BE2C (cell line): ENCODE measurements at regions not wholly inside any gene's neighbourhood (a gene's known extent, or its start where the extent isn't known, plus 50 kb on each side); places are given as distances from the start of the nearest gene placed in this dataset.
A peak's percentile ranks its signal among the peaks of the same experiment; 100 is the strongest.

Source experiments
- DNase-seq: peaks from one replicate; pipeline ENCODE4 v3.0.0-alpha.2; 2020
- H3K27me3 ChIP-seq: fragments of 250-450 bp; sonication (Bioruptor Pico); 2 replicates; pipeline ENCODE4 v1.5.1; 2020; ENCODE audit warnings: mild to moderate bottlenecking
- H3K36me3 ChIP-seq: fragments of 250-450 bp; sonication (Bioruptor Pico); 2 replicates; pipeline ENCODE4 v1.5.1; 2020; ENCODE audit warnings: mild to moderate bottlenecking
- H3K4me1 ChIP-seq: fragments of 250-450 bp; sonication (Bioruptor Pico); 2 replicates; pipeline ENCODE4 v1.5.1; 2020
- H3K4me3 ChIP-seq: 2 replicates; pipeline ENCODE4 v1.5.1; 2011; ENCODE audit warnings: low read depth, low read length
- H3K9me3 ChIP-seq: fragments of 250-450 bp; sonication (Bioruptor Pico); 2 replicates; pipeline ENCODE4 v1.5.1; 2020
- CTCF ChIP-seq: IDR thresholded peaks from 2 replicates; pipeline ENCODE4 v1.5.1; 2012; ENCODE audit warnings: mild to moderate bottlenecking, low read depth, low read length

DNA sequence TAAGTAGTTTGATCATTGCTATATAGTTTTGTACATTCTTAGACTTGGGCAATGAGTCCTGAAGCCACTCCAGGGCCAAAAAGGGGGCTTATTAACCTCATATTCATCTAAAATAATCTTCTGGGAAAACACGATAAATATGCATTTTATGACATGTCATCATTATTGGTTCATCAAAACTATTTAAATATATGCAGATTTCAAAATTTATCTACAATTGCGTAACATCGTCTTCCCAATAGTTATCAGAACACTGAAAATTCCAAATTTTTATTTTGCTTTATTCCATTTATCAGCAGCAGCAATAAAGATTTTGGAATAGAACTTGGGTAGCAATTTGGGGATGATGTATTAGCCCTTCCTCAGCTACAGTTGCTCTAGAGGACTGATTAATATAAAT lies 550.0 kb downstream of the IQCM start:
- H3K4me3 ChIP-seq, result no peak overlapping the region
- no peaks in the 10 kb centered on the region for H3K27me3 ChIP-seq
- no peak for DNase-seq
- no peaks in the 10 kb centered on the region for H3K9me3 ChIP-seq
- H3K4me1 ChIP-seq, result no peaks in the 10 kb centered on the region
- TF ChIP-seq CTCF, result no peak
- H3K36me3 ChIP-seq, result no peaks in the 10 kb centered on the region

GRCh38 chr4:149264093-149264733 lies 551.4 kb downstream of the IQCM start:
- DNase-seq, result peak; percentile 34

GRCh38 chr4:149248191-149248764 lies 567.4 kb downstream of the IQCM start:
- no peaks in the 10 kb centered on the region for H3K4me1 ChIP-seq
- TF ChIP-seq CTCF, result no peak
- no peaks in the 10 kb centered on the region for H3K27me3 ChIP-seq
- no peaks in the 10 kb centered on the region for H3K36me3 ChIP-seq
- no peak for DNase-seq
- H3K9me3 ChIP-seq, result no peaks in the 10 kb centered on the region
- no peak overlapping the region for H3K4me3 ChIP-seq

More at GRCh38 chr4:149264093-149264733, 551.4 kb downstream of the IQCM start:
- H3K4me3 ChIP-seq, result no peak overlapping the region
- H3K4me1 ChIP-seq, result no peaks in the 10 kb centered on the region
- TF ChIP-seq CTCF, result peak; percentile 85
- no peaks in the 10 kb centered on the region for H3K36me3 ChIP-seq
- no peaks in the 10 kb centered on the region for H3K9me3 ChIP-seq
- H3K27me3 ChIP-seq, result no peaks in the 10 kb centered on the region

- TF ChIP-seq CTCF, result no peak
- H3K4me3 ChIP-seq, result no peak overlapping the region
- DNase-seq, result no peak
These were observed 568.5 kb downstream of the IQCM start for GRCh38 chr4:149247164-149247563.

GRCh38 chr4:149245333-149245732 lies 570.3 kb downstream of the IQCM start:
- Histone ChIP-seq H3K36me3 (no peaks in the 10 kb centered on the region), H3K4me1 (no peaks in the 10 kb centered on the region), H3K4me3 (no peak overlapping the region), H3K27me3 (no peaks in the 10 kb centered on the region), H3K9me3 (no peaks in the 10 kb centered on the region)
- no peak for TF ChIP-seq CTCF
- DNase-seq, result no peak

More at GRCh38 chr4:149247164-149247563, 568.5 kb downstream of the IQCM start:
- H3K9me3 ChIP-seq, result no peaks in the 10 kb centered on the region
- no peaks in the 10 kb centered on the region for H3K4me1 ChIP-seq
- H3K36me3 ChIP-seq, result no peaks in the 10 kb centered on the region
- H3K27me3 ChIP-seq, result no peaks in the 10 kb centered on the region

- no peak for DNase-seq
- Histone ChIP-seq H3K27me3 (no peaks in the 10 kb centered on the region), H3K4me1 (no peaks in the 10 kb centered on the region), H3K9me3 (no peaks in the 10 kb centered on the region), H3K36me3 (no peaks in the 10 kb centered on the region), H3K4me3 (no peak overlapping the region)
- TF ChIP-seq CTCF, result no peak
These were observed 577.5 kb downstream of the IQCM start for GRCh38 chr4:149238097-149238496.
